ENCODE measurements at regions not wholly inside any gene's neighbourhood (a gene's known extent, or its start where the extent isn't known, plus 50 kb on each side); places are given as distances from the start of the nearest gene placed in this dataset.
A peak's percentile ranks its signal among the peaks of the same experiment; 100 is the strongest.

GRCh38 chr4:13794819-13795565 lies 167.5 kb upstream of the BOD1L1 start:
- WGBS (ENCODE audit: insufficient coverage): 41% methylated on average over 1 of the region's 2 CpGs
- Mint-ChIP-seq H3K27ac (no peak overlapping the region), H3K36me3 (no peaks in the 10 kb centered on the region), H3K4me1 (no peaks in the 10 kb centered on the region), H3K27me3 (ENCODE audit: low read depth in 2 of 2) (no peaks in the 10 kb centered on the region), H3K9me3 (peaks cover 0 to 9% of the 10 kb centered on the region in 2 donors), H3K4me3 (no peak overlapping the region)
- ATAC-seq (no peak), DNase-seq (no peak)
- TF ChIP-seq, protein P1, sequence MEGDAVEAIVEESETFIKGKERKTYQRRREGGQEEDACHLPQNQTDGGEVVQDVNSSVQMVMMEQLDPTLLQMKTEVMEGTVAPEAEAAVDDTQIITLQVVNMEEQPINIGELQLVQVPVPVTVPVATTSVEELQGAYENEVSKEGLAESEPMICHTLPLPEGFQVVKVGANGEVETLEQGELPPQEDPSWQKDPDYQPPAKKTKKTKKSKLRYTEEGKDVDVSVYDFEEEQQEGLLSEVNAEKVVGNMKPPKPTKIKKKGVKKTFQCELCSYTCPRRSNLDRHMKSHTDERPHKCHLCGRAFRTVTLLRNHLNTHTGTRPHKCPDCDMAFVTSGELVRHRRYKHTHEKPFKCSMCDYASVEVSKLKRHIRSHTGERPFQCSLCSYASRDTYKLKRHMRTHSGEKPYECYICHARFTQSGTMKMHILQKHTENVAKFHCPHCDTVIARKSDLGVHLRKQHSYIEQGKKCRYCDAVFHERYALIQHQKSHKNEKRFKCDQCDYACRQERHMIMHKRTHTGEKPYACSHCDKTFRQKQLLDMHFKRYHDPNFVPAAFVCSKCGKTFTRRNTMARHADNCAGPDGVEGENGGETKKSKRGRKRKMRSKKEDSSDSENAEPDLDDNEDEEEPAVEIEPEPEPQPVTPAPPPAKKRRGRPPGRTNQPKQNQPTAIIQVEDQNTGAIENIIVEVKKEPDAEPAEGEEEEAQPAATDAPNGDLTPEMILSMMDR (IDR thresholded peaks at IDR 0.05): no peak
- intact Hi-C loops (cut with micrococcal nuclease): no loop called here
- Histone ChIP-seq H3K27me3 (ENCODE audit: control insufficient read depth, insufficient read depth, low read length) (no peaks in the 10 kb centered on the region), H3K9me3 (ENCODE audit: control insufficient read depth, insufficient read depth, low read length) (no peaks in the 10 kb centered on the region), H3K36me3 (ENCODE audit: control insufficient read depth, insufficient read depth, low read length) (no peaks in the 10 kb centered on the region), H3K4me3 (ENCODE audit: low read length) (no peak overlapping the region), H3K27ac (ENCODE audit: low read length) (no peak overlapping the region), H3K4me1 (ENCODE audit: control insufficient read depth, insufficient read depth, low read length) (no peaks in the 10 kb centered on the region)

DNA sequence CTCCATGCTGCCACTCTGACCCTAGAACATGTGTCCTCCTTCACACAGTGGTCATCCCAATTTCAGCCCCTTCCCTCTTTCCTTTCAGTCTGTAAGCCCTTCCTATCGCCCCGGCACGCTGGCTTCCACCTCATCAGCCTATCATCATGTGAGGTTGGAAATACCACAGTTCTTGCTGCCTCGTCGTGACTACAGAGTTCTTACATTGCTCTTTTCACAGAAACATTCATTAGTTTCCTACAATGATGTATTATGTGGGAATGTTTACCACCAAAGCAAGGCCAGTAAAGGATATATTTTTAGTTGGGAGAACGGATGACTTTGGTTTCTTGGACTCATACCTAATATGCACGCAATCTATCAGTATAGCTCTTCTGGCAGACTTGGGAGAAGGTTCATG lies 169.5 kb upstream of the BOD1L1 start:
- WGBS (ENCODE audit: insufficient coverage): 96% methylated on average over 5 of the region's 7 CpGs
- H3K36me3 Mint-ChIP-seq: no peaks in the 10 kb centered on the region
- Histone ChIP-seq H3K27ac (ENCODE audit: low read length) (no peak overlapping the region), H3K36me3 (ENCODE audit: control insufficient read depth, insufficient read depth, low read length) (no peaks in the 10 kb centered on the region), H3K9me3 (ENCODE audit: control insufficient read depth, insufficient read depth, low read length) (no peaks in the 10 kb centered on the region), H3K27me3 (ENCODE audit: control insufficient read depth, insufficient read depth, low read length) (no peaks in the 10 kb centered on the region), H3K4me3 (ENCODE audit: low read length) (no peak overlapping the region), H3K4me1 (ENCODE audit: control insufficient read depth, insufficient read depth, low read length) (no peaks in the 10 kb centered on the region)
- H3K27ac Mint-ChIP-seq: no peak overlapping the region
- H3K4me1 Mint-ChIP-seq: no peaks in the 10 kb centered on the region
- H3K9me3 Mint-ChIP-seq: peaks cover 4 to 7% of the 10 kb centered on the region in 2 donors
- H3K27me3 Mint-ChIP-seq (ENCODE audit: low read depth in 2 of 2): no peaks in the 10 kb centered on the region
- DNase-seq (no peak), ATAC-seq (no peak)
- TF ChIP-seq, protein P1 (IDR thresholded peaks at IDR 0.05): no peak
- intact Hi-C loops (cut with micrococcal nuclease): no loop called here
- no peak overlapping the region for H3K4me3 Mint-ChIP-seq

DNA sequence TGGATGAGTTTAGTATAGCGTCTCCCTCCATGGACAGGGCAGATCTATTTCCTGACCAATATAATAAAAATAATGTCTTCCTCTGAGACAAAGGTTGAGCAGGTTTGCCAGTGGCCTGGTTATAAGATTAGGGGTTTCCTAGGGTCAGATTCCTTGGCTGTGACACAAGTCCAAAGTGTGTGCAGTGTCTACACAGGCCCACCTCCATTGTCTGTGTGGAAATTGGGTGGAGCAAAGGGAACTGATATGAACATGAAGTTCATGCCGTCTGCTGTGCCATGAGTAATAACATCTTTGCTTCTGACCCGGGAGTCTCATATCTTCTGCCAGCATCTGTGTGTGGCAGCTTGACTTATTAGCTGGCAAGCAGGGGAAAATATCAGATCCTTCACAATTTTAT lies 187.7 kb upstream of the BOD1L1 start:
- DNase-seq (no peak), ATAC-seq (peak in 1 of 3 donors; percentile 24)
- no peak overlapping the region for H3K27ac ChIP-seq (ENCODE audit: low read length)
- Mint-ChIP-seq H3K27me3 (ENCODE audit: low read depth in 2 of 2) (no peaks in the 10 kb centered on the region), H3K9me3 (peaks cover 0 to 13% of the 10 kb centered on the region in 2 donors), H3K36me3 (no peaks in the 10 kb centered on the region), H3K27ac (no peak overlapping the region), H3K4me1 (no peaks in the 10 kb centered on the region), H3K4me3 (no peak overlapping the region)
- no peaks in the 10 kb centered on the region for H3K36me3 ChIP-seq (ENCODE audit: control insufficient read depth, insufficient read depth, low read length)
- TF ChIP-seq, protein P1 (IDR thresholded peaks at IDR 0.05): no peak
- no peaks in the 10 kb centered on the region for H3K4me1 ChIP-seq (ENCODE audit: control insufficient read depth, insufficient read depth, low read length)
- H3K27me3 ChIP-seq (ENCODE audit: control insufficient read depth, insufficient read depth, low read length): no peaks in the 10 kb centered on the region
- no peak overlapping the region for H3K4me3 ChIP-seq (ENCODE audit: low read length)
- intact Hi-C loops (cut with micrococcal nuclease): no loop called here
- WGBS (ENCODE audit: insufficient coverage): 100% methylated on average over 1 of the region's 3 CpGs
- H3K9me3 ChIP-seq (ENCODE audit: control insufficient read depth, insufficient read depth, low read length): no peaks in the 10 kb centered on the region

DNA sequence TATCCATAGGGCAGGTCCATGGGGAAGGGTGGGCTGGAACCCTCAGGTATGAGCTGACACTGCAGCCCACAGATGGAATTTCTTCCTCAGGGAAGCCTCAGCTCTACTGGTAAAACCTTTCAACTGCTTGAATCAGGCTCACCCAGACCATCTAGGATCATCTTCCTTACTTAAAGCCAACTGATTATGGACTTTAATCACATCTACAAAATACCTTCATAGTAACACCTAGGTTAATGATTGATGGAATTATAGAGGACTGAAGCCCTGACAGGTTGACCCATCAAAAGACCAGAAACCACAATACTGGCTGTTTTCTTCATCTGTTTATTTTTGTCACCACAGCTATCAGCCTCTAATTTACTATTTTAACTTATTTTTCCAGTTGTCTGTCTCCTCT lies 188.9 kb upstream of the BOD1L1 start:
- H3K36me3 ChIP-seq (ENCODE audit: control insufficient read depth, insufficient read depth, low read length): no peaks in the 10 kb centered on the region
- H3K9me3 ChIP-seq (ENCODE audit: control insufficient read depth, insufficient read depth, low read length): no peaks in the 10 kb centered on the region
- no peaks in the 10 kb centered on the region for H3K36me3 Mint-ChIP-seq
- H3K27me3 Mint-ChIP-seq (ENCODE audit: low read depth in 2 of 2): no peaks in the 10 kb centered on the region
- no peaks in the 10 kb centered on the region for H3K4me1 Mint-ChIP-seq
- no peak overlapping the region for H3K27ac Mint-ChIP-seq
- H3K4me3 Mint-ChIP-seq: no peak overlapping the region
- TF ChIP-seq, protein P1 (IDR thresholded peaks at IDR 0.05): no peak
- no peak overlapping the region for H3K27ac ChIP-seq (ENCODE audit: low read length)
- DNase-seq (no peak), ATAC-seq (no peak)
- H3K27me3 ChIP-seq (ENCODE audit: control insufficient read depth, insufficient read depth, low read length): no peaks in the 10 kb centered on the region
- intact Hi-C loops (cut with micrococcal nuclease): no loop called here
- H3K4me3 ChIP-seq (ENCODE audit: low read length): no peak overlapping the region
- peaks cover 0 to 13% of the 10 kb centered on the region in 2 donors for H3K9me3 Mint-ChIP-seq
- no peaks in the 10 kb centered on the region for H3K4me1 ChIP-seq (ENCODE audit: control insufficient read depth, insufficient read depth, low read length)

Measured in natural killer cell (primary cell).